PC-3 (cell line): ENCODE measurements at regions not wholly inside any gene's neighbourhood (a gene's known extent, or its start where the extent isn't known, plus 50 kb on each side); places are given as distances from the start of the nearest gene placed in this dataset.
"Not testable (repeated sequence)": the region's sequence is repeated elsewhere in the genome, so short reads cannot be mapped to it uniquely, and the experiment has no call there.

ENCODE experiments used
- ATAC-seq: fragments of 200-7000 bp; cut with Tn5 transposase; 2 replicates; pipeline ENCODE4 v1.9.1; 2020; ENCODE audit warnings: mild to moderate bottlenecking, moderate library complexity
- BruUV-seq: library from RNA; stranded (reverse); fragments of 400-500 nt; replicated peaks from 2 replicates; lab custom pipeline; 2021; lab: Mats Ljungman, UMichigan
- CTCF ChIA-PET: fragments of 300-600 bp; sonication (Branson Sonifier 250); formaldehyde crosslinking; loops from one replicate; lab custom pipeline; 2022; ENCODE audit warnings: antibody characterized with exemption; lab: Charles Lee
- POLR2A ChIA-PET: fragments of 300-600 bp; sonication (Branson Sonifier 250); formaldehyde crosslinking; loops from one replicate; lab custom pipeline; 2022; ENCODE audit warnings: antibody characterized with exemption; ENCODE audit not compliant: unreplicated experiment; lab: Charles Lee
- DNase-seq: peaks from one replicate; pipeline ENCODE4 v3.0.0-alpha.2; 2015
- H2AFZ ChIP-seq: fragments of 300-600 bp; sonication (generic); 2 replicates; pipeline ENCODE4 v1.6.0; 2016; ENCODE audit warnings: antibody characterized with exemption, low read length
- H3F3A ChIP-seq: fragments of 300-600 bp; sonication (generic); one replicate; pipeline ENCODE4 v1.6.0; 2017; ENCODE audit warnings: antibody characterized with exemption, low read length, control low read depth, mild to moderate bottlenecking; ENCODE audit not compliant: unreplicated experiment
- H3K27ac ChIP-seq: fragments of 300-600 bp; sonication (generic); 2 replicates; pipeline ENCODE4 v1.5.1; 2016; ENCODE audit warnings: mild to moderate bottlenecking, low read length
- H3K27me3 ChIP-seq: fragments of 300-600 bp; sonication (generic); 2 replicates; pipeline ENCODE4 v1.6.1; 2016; ENCODE audit warnings: low read length, mixed read lengths
- H3K36me3 ChIP-seq: fragments of 300-600 bp; sonication (generic); 2 replicates; pipeline ENCODE4 v1.6.1; 2016; ENCODE audit warnings: low read depth, mixed run types, low read length, mixed read lengths
- H3K4me1 ChIP-seq: fragments of 300-600 bp; sonication (generic); 2 replicates; pipeline ENCODE4 v1.5.1; 2016; ENCODE audit warnings: low read length; ENCODE audit not compliant: insufficient read depth
- H3K4me2 ChIP-seq: fragments of 300-600 bp; sonication (generic); 2 replicates; pipeline ENCODE4 v1.6.0; 2016; ENCODE audit warnings: low read length
- H3K4me3 ChIP-seq: fragments of 300-600 bp; sonication (generic); 2 replicates; pipeline ENCODE4 v1.5.1; 2016; ENCODE audit warnings: mild to moderate bottlenecking, low read length, mixed read lengths
- H3K79me2 ChIP-seq: fragments of 300-600 bp; sonication (generic); 2 replicates; pipeline ENCODE4 v1.6.1; 2017; ENCODE audit warnings: low read length, mixed read lengths
- H3K9ac ChIP-seq: fragments of 300-600 bp; sonication (generic); 2 replicates; pipeline ENCODE4 v1.6.0; 2016; ENCODE audit warnings: mild to moderate bottlenecking, low read length
- H3K9me2 ChIP-seq: fragments of 300-600 bp; sonication (generic); replicated peaks from 2 replicates; pipeline ENCODE4 v1.6.1; 2016; ENCODE audit warnings: mixed run types, low read length, mixed read lengths
- H3K9me3 ChIP-seq: fragments of 300-600 bp; sonication (generic); 2 replicates; pipeline ENCODE4 v1.6.1; 2016; ENCODE audit warnings: low read length, mixed read lengths
- H4K20me1 ChIP-seq: fragments of 300-600 bp; sonication (generic); 2 replicates; pipeline ENCODE4 v1.6.1; 2016; ENCODE audit warnings: low read length, mixed read lengths
- EZH2 ChIP-seq: fragments of 300-600 bp; sonication (generic); IDR thresholded peaks from one replicate; pipeline ENCODE4 v1.6.1; 2017; ENCODE audit warnings: antibody characterized with exemption, mild to moderate bottlenecking, low read length; ENCODE audit not compliant: unreplicated experiment
- EZH2phosphoT487 ChIP-seq: fragments of 300-600 bp; sonication (generic); IDR thresholded peaks from 2 replicates; pipeline ENCODE4 v1.6.1; 2018; ENCODE audit warnings: mild to moderate bottlenecking, antibody characterized with exemption, low read length, borderline replicate concordance
- intact Hi-C: fragments of 100-400 bp; cut with micrococcal nuclease; formaldehyde crosslinking; loops from 2 replicates; pipeline ENCODE4 v1.9.0; 2023
- TF ChIP-seq, protein P1 (sequence below): fragments of 300-600 bp; sonication (generic); conservative IDR thresholded peaks from 2 replicates; pipeline ENCODE4 v1.5.1; 2017; ENCODE audit warnings: antibody characterized with exemption, low read depth, mild to moderate bottlenecking, low read length

DNA sequence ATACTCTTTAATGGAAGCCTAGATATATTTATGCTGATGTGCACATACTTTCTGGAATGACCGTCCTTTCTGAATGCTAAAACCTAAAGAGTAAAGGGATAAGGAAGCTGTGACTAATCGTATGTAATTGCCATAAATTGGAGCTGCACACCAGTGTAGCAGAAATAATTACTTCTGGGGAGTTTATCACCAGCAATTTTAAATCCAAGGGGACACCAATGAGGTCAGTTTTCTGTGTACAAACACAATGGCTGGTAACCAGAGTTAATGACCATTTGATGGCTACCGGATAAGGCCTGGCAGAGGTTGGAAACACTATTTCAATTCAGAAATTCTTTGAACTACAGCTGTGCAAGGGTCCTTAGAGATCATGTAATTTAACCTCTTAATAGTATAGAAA, 670.1 kb downstream of the REEP3 start:
- intact Hi-C loops: no loop called here
- BruUV-seq: no TSS peak
- ATAC-seq: no peak; the same call in 1 of the 2 replicates

DNA sequence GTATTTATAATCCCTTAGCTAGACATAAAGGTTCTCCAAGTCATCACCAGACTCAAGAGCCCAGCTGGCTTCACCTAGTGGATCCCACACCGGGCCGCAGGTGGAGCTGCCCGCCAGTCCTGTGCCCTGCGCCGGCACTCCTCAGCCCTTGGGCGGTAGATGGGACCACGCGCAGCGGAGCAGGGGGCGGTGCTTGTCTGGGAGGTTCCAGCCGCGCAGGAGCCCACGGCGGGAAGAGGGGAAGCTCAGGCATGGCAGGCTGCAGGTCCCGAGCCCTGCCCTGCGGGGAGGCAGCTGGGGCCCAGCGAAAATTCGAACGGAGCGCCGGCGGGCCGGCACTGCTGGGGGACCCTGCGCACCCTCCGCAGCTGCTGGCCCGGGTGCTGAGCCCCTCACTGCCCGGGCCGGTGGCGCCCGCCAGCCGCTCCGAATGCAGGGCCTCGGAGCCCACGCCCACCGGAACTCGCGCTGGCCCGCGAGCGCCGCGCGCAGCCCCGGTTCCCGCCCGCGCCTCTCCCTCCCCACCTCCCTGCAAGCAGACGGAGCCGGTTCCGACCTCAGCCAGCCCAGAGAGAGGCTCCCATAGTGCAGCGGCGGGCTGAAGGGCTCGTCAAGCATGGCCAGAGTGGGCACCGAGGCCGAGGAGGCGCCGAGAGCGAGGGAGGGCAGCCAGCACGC, 675.6 kb downstream of the REEP3 start:
- Histone ChIP-seq H3K4me2 (no peak overlapping the region), H3K9me3 (no peaks in the 10 kb centered on the region), H3K9me2 (no peaks in the 10 kb centered on the region), H4K20me1 (no peaks in the 10 kb centered on the region), H3K9ac (no peak overlapping the region), H3K27me3 (no peaks in the 10 kb centered on the region), H3K79me2 (no peaks in the 10 kb centered on the region), H2AFZ (no peak overlapping the region), H3F3A (no peaks in the 10 kb centered on the region), H3K4me1 (no peaks in the 10 kb centered on the region), H3K27ac (no peak overlapping the region), H3K4me3 (no peak overlapping the region), H3K36me3 (no peaks in the 10 kb centered on the region)
- no peak for DNase-seq
- intact Hi-C loops: no loop called here
- no peak for ATAC-seq
- CTCF ChIA-PET: no interaction called here
- POLR2A ChIA-PET: no interaction called here
- BruUV-seq: no TSS peak
- no peak for TF ChIP-seq EZH2
- TF ChIP-seq, protein P1, sequence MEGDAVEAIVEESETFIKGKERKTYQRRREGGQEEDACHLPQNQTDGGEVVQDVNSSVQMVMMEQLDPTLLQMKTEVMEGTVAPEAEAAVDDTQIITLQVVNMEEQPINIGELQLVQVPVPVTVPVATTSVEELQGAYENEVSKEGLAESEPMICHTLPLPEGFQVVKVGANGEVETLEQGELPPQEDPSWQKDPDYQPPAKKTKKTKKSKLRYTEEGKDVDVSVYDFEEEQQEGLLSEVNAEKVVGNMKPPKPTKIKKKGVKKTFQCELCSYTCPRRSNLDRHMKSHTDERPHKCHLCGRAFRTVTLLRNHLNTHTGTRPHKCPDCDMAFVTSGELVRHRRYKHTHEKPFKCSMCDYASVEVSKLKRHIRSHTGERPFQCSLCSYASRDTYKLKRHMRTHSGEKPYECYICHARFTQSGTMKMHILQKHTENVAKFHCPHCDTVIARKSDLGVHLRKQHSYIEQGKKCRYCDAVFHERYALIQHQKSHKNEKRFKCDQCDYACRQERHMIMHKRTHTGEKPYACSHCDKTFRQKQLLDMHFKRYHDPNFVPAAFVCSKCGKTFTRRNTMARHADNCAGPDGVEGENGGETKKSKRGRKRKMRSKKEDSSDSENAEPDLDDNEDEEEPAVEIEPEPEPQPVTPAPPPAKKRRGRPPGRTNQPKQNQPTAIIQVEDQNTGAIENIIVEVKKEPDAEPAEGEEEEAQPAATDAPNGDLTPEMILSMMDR: no peak
- no peak for TF ChIP-seq EZH2phosphoT487

More for the DNA sequence above, 670.1 kb downstream of the REEP3 start:
- DNase-seq: no peak
- ChIA-PET POLR2A (no interaction called here), CTCF (no interaction called here)
- Histone ChIP-seq H2AFZ (no peak overlapping the region), H3K4me1 (no peaks in the 10 kb centered on the region), H3K27me3 (no peaks in the 10 kb centered on the region), H3F3A (no peaks in the 10 kb centered on the region), H3K9ac (no peak overlapping the region), H3K9me3 (no peaks in the 10 kb centered on the region), H3K36me3 (no peaks in the 10 kb centered on the region), H3K79me2 (no peaks in the 10 kb centered on the region), H3K9me2 (no peaks in the 10 kb centered on the region), H4K20me1 (no peaks in the 10 kb centered on the region), H3K27ac (no peak overlapping the region), H3K4me2 (no peak overlapping the region), H3K4me3 (no peak overlapping the region)
- TF ChIP-seq EZH2: no peak
- TF ChIP-seq, protein P1: no peak
- no peak for TF ChIP-seq EZH2phosphoT487

DNA sequence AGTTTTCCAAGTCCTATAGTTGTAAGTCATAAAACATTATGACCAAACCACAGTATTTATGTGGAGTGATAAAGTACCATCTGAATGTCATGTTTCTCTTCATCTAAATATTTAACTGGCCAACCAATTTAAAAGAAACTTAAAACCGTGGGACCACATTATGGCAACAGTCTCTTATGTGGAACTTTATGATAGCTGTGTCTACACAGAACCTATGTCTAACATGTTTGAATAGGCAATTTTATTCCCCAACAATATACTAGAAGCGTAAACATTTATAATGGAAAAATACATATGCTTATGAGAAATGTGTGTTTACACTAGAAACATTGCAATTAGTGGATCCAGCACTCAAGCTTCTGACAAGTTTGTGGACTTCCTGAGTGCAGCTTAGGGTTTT, 680.7 kb downstream of the REEP3 start:
- H3K9me3 ChIP-seq: peaks cover 5% of the 10 kb centered on the region; the same call in 1 of the 2 replicates
- DNase-seq (no peak), ATAC-seq (no peak; the same call in 1 of the 2 replicates)
- H3K79me2 ChIP-seq: no peaks in the 10 kb centered on the region
- BruUV-seq: no TSS peak
- no peaks in the 10 kb centered on the region for H4K20me1 ChIP-seq
- H3K36me3 ChIP-seq: no peaks in the 10 kb centered on the region
- no peak overlapping the region for H3K9ac ChIP-seq
- no peaks in the 10 kb centered on the region for H3K9me2 ChIP-seq
- TF ChIP-seq EZH2phosphoT487: no peak
- no peak for TF ChIP-seq EZH2
- TF ChIP-seq, protein P1: no peak
- POLR2A ChIA-PET: no interaction called here
- no peak overlapping the region for H3K27ac ChIP-seq
- CTCF ChIA-PET: no interaction called here
- intact Hi-C loops: no loop called here
- H3K4me2 ChIP-seq: no peak overlapping the region
- H3K4me1 ChIP-seq: no peaks in the 10 kb centered on the region
- H3K27me3 ChIP-seq: no peaks in the 10 kb centered on the region
- H2AFZ ChIP-seq: no peak overlapping the region
- no peaks in the 10 kb centered on the region for H3F3A ChIP-seq
- H3K4me3 ChIP-seq: no peak overlapping the region

DNA sequence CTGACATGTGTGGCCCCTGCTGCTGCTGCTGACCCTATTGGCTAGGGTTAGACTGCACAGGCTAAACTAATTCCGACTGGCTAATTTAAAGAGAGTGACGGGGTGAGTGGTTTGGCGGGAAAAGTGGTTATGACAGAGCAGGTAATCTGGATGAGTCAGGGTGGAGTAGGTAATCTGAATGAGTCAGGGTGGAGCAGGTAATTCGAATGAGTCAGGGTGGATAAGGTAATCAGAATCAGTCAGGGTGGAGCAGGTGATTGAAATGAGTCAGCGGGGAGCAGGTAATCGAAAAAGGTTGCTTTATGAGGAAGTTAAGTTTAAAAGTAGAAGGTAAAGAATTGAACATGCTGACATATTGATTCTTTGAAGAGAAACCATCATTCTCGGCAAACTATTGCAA, 683.3 kb downstream of the REEP3 start:
- H3K4me1 ChIP-seq, H3K9me2 ChIP-seq, BruUV-seq, H2AFZ ChIP-seq, POLR2A ChIA-PET, H3K9ac ChIP-seq, H4K20me1 ChIP-seq, H3K27ac ChIP-seq, H3F3A ChIP-seq, CTCF ChIA-PET, intact Hi-C loops, H3K27me3 ChIP-seq, H3K4me3 ChIP-seq, H3K36me3 ChIP-seq, H3K9me3 ChIP-seq, H3K4me2 ChIP-seq, H3K79me2 ChIP-seq, ATAC-seq: not testable (repeated sequence)
- peak; percentile 71 for DNase-seq
